ENCODE measurements at regions not wholly inside any gene's neighbourhood (a gene's known extent, or its start where the extent isn't known, plus 50 kb on each side); places are given as distances from the start of the nearest gene placed in this dataset.
"Not testable (repeated sequence)": the region's sequence is repeated elsewhere in the genome, so short reads cannot be mapped to it uniquely, and the experiment has no call there.

DNA sequence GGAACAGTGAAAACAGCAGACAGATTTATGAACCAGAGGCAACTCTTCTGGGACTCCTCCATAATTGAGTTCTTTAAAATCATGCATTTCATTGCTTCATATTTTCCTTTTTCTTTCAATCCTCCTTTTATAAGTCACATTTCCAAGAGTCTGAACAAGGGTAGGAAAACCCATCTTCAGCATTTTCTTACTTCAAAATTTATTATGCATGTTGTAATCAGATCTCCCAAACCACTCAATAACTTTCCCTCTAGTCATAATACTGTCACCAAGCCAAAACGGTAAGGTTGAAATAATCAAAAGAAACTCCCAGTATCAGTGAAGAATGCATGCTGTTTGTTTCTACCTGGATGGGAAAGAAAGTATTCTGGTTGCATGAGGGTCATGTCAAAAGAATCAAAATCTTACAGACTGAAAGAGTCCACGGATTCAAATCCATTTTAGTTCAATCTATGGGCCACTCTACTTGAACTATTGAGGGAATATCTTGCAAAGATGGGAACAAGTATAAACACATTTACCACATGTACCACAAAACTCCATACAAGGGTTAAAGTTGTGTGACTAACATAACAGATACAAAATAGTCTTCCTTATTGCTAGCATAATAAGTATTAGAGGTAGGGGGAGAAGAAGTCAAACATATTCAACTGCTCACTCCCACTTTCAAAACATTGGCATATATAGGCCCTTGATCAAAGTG lies 797.3 kb downstream of the MAT2B start:
- FAIRE-seq: no peak

DNA sequence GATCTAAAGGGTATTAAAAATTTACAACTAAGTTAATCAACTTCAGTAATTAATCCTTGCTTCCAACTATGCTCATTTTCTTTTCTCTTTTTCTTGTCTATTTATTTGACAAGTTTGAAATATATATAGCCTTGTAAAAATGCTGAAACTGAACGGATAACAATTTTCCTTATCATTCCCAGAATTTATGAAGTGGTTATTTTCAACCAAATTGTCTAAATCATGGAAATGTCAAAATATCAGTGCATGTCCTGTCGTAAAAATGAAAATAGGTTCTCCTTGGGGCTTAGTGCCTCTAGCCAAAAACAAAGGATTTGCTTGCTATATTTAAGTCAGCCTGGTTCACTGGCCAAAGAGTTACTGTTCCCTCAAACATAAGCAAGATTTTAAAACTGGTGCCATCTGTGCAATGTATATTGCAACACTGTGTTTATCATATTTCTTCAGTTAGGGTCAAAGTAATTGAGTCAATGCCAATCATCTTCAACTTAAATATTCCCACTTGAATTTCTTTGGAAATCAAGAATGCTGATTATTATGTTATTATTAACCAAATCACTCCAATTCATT lies 798.3 kb downstream of the MAT2B start:
- FAIRE-seq (no peak), DNase-seq (ENCODE audit: extremely low spot score, insufficient read length, low read depth) (no peak)

More for the DNA sequence above, 797.3 kb downstream of the MAT2B start:
- DNase-seq (ENCODE audit: extremely low spot score, insufficient read length, low read depth): no peak

GRCh38 chr5:164306662-164307061 lies 801.2 kb downstream of the MAT2B start:
- DNase-seq (ENCODE audit: extremely low spot score, insufficient read length, low read depth): no peak
- no peak for FAIRE-seq

GRCh38 chr5:164312801-164313200 lies 807.4 kb downstream of the MAT2B start:
- DNase-seq (ENCODE audit: extremely low spot score, insufficient read length, low read depth) (no peak), FAIRE-seq (no peak)

GRCh38 chr5:164317676-164318075 lies 812.3 kb downstream of the MAT2B start:
- DNase-seq (ENCODE audit: extremely low spot score, insufficient read length, low read depth): no peak
- no peak for FAIRE-seq

DNA sequence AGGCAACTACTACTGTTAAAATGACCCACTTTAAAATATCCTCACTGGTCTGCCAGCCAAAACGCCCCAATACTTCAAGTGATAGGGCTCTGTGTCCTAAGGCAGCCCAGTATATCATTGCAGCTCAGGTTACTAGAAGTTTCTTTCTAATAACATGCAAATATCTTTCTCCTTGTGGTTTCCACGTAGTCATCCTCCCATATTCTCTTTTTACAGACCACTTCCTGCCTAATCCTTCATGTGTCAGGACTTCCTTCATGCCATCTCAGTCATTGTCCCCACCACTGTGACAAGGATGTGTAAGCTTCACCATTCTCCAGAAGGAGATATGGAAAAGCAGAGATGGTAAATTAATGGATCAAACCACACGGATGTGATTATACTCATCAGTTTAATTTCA lies 813.7 kb downstream of the MAT2B start:
- no peak for DNase-seq (ENCODE audit: extremely low spot score, insufficient read length, low read depth)
- FAIRE-seq: no peak

GRCh38 chr5:164324239-164324638 lies 818.8 kb downstream of the MAT2B start:
- FAIRE-seq: no peak

DNA sequence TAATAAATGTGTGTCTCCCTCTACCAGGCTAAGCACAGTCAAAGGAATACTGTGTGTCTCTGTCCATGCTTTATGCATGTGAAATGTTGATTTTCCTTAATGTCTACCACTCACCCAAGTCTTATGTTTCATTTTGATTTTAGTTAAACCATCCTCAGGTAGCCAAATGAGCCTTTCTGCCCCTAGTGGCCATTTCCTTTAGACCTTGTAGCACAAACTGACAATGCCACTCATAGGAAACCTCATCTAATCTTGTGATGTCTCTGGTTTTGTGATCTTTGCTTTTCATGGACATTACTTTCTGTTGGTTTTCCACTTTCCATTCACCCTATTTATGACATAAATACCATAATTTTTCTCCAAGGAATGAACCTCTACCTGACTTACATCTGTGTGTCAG lies 820.8 kb downstream of the MAT2B start:
- no peak for FAIRE-seq
- DNase-seq (ENCODE audit: extremely low spot score, insufficient read length, low read depth): no peak

More at GRCh38 chr5:164324239-164324638, 818.8 kb downstream of the MAT2B start:
- no peak for DNase-seq (ENCODE audit: extremely low spot score, insufficient read length, low read depth)

GRCh38 chr5:164327166-164327565 lies 821.7 kb downstream of the MAT2B start:
- not testable (repeated sequence) for DNase-seq (ENCODE audit: extremely low spot score, insufficient read length, low read depth); FAIRE-seq

- DNase-seq (ENCODE audit: extremely low spot score, insufficient read length, low read depth) (no peak), FAIRE-seq (no peak)
Measured at GRCh38 chr5:164332349-164333196, 827.2 kb downstream of the MAT2B start.

- FAIRE-seq (no peak), DNase-seq (ENCODE audit: extremely low spot score, insufficient read length, low read depth) (no peak)
Measured at GRCh38 chr5:164335837-164336236, 830.4 kb downstream of the MAT2B start.

DNA sequence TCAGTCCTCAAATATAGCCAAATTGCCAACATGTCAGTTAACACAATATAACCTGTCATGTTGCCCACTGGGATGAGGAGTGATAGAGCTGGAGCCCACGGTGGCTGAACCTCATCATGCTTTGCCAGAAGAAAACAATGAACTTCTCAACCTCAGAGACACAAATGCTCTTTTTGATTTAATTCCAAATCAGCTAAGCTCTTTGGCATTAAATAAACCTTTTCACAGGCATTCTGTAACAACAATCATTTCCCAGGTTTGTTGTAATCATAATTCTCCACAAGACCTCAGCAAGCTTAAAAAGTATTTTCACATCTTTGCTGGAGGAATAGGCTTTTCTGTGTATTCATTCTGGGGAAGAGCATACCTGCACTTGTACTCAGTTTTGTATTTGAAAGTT lies 830.9 kb downstream of the MAT2B start:
- FAIRE-seq (no peak), DNase-seq (ENCODE audit: extremely low spot score, insufficient read length, low read depth) (no peak)

DNA sequence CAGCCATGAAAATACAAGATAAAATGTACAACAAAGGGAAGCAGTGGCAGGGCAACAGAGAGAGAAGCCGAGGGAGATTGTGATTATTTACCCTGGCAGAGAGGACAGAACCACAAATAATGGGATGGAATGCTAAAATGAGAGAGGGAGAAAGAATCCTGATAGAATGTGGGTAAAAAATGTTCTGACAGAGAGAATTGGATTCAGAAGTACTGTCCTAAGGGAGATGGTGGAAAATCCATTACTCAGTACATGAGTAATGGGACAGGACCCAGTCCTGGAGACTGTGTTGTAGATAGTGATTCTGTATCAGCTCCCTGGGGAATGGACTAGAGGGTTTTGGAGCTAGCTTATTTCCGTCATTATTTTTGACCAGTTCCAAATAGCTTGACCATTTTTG lies 831.5 kb downstream of the MAT2B start:
- FAIRE-seq: no peak
- no peak for DNase-seq (ENCODE audit: extremely low spot score, insufficient read length, low read depth)

DNA sequence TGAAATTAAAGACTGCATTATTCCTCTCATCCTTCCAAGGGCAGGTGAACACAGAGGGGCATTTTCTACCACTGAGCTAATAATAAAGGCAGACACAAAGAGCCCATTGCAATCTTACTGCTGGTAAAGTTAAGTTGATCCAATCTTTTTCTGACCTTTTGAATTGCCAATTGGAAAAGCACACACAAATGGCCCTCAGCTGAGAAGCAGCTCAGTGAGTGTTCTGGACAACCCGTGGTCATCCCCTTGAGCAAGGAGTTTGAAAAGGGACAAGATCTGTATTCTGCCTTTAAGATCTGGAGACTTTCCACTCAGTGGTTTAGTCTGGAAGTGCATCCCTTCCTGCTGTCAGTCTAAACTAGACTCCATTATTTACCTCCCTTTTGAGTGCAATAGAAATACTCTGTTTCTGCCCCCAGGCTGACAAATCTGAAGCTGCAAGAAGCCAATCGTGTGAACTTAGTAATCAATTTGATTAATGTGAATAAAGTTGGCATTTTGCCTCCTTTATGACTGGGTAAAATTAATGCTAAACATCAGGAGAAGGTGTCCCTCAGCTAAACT lies 835.7 kb downstream of the MAT2B start:
- FAIRE-seq (no peak), DNase-seq (ENCODE audit: extremely low spot score, insufficient read length, low read depth) (no peak)

GRCh38 chr5:164345173-164345849 lies 839.9 kb downstream of the MAT2B start:
- FAIRE-seq: no peak
- no peak for DNase-seq (ENCODE audit: extremely low spot score, insufficient read length, low read depth)

GRCh38 chr5:164345853-164346252 lies 840.4 kb downstream of the MAT2B start:
- DNase-seq (ENCODE audit: extremely low spot score, insufficient read length, low read depth): no peak
- FAIRE-seq: no peak

GRCh38 chr5:164346785-164347630 lies 841.6 kb downstream of the MAT2B start:
- no peak for DNase-seq (ENCODE audit: extremely low spot score, insufficient read length, low read depth)
- FAIRE-seq: no peak

DNA sequence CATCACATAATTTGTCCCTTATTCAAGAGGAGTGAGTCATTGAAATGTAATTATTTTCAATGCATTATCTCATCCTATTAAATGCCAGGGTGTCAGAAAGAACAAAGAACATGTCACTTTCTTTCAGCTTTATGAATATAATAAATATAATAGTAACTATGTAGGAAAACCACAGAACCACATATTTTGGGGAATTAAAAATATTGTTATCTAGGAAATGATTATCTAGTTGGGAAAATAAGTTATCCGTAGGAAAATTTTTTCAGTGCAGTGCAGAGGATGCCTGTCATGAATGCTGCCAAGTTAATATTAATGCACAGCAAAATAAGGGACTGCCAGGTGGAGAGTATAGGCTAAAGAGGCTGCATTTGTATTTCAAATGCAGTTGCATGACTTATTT lies 844.8 kb downstream of the MAT2B start:
- FAIRE-seq (no peak), DNase-seq (ENCODE audit: extremely low spot score, insufficient read length, low read depth) (no peak)

- no peak for DNase-seq (ENCODE audit: extremely low spot score, insufficient read length, low read depth)
- no peak for FAIRE-seq
Measured at GRCh38 chr5:164351245-164351834, 845.9 kb downstream of the MAT2B start.

All from GM18507 (cell line).